Activated CD8-positive, alpha-beta memory T cell treated with anti-CD3 and anti-CD28 coated beads for 36 hours (primary cell): ENCODE measurements at regions not wholly inside any gene's neighbourhood (a gene's known extent, or its start where the extent isn't known, plus 50 kb on each side); places are given as distances from the start of the nearest gene placed in this dataset.
"Not testable (repeated sequence)": the region's sequence is repeated elsewhere in the genome, so short reads cannot be mapped to it uniquely, and the experiment has no call there.

Experiments used
- CTCF ChIA-PET: fragments of 350-600 bp; sonication (Branson Sonifier 250); formaldehyde crosslinking; loops from one replicate; lab custom pipeline; 2021; ENCODE audit warnings: antibody characterized with exemption; lab: Charles Lee
- POLR2A ChIA-PET: fragments of 350-600 bp; sonication (Branson Sonifier 250); formaldehyde crosslinking; loops from one replicate; lab custom pipeline; 2021; ENCODE audit warnings: antibody characterized with exemption; lab: Charles Lee

DNA sequence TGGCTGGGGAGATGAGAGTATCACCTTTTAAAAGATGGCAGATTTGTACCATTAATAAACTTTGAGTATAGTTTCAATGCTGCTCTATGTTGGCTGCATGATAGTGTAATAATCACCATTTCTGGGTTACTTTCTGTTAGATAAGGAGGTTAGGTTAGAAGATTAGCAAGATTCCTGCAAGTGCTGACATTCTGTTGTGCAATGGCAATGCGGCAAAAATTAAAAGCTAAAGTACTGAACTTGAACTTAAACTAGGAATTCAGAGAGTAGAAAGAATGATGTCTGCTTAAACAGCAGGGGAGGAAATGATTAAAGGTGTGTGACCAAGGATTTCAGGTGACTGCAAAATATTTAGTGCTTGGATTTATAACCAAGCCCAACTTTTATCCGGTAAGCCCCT is 399.8 kb upstream of the MON1B start:
- POLR2A ChIA-PET = no interaction called here
- CTCF ChIA-PET = no interaction called here

DNA sequence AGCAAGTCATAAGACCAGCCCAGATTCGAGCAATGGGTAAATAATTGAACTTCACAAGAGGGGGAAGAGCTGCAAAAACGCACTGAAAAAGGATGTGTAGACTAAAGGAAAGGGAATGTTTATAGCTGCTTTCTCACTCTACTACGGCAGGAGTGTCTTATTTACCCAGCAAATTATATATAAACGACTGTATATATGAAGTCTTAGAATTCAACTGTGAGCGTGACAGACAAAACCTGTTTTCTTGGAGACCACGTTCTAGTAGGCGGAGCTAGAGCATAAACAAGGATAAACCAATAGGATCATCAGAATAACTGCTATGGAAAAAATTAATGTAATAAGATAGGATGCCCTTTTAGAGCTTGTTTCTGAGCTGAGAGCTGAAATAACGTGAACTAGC is 394.6 kb upstream of the MON1B start:
- ChIA-PET CTCF (no interaction called here), POLR2A (no interaction called here)

DNA sequence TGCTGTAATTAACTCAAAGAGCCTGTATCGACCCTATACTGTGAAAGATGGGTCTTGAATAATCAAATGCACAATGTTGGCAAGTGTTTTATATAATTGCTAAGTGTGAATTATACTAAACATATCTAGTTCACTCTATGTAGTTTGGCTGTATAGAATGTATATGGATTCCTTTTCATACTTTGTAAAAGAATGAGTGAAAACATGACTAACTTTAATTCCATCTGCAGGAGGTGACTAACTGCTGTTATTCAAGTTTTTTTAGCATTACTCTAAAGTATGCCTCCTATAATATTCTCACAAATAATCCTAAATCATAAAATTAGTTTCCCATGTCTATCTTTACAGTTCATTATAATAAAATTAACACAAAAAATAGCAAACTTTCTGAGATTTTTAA is 394.0 kb upstream of the MON1B start:
- POLR2A ChIA-PET = no interaction called here
- CTCF ChIA-PET = no interaction called here

DNA sequence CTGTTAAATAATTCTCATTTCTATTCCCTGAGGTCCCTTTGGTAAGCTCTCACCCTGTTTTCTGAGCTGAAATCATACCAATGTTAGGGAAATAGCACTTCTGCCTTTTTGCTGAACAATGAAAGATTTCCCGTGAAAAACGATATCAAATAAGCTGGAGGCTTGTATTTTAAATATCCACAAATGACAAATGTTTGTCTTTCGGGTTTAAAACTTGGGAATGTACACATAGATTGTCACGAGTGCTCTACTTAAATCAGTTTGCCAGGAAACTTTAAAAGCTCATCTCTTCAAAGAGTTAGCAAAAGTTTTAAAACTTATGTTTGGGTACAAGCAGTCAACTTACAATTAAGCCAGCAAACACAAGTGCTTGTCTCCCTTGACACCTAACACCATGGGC is 393.5 kb upstream of the MON1B start:
- CTCF ChIA-PET = no interaction called here
- POLR2A ChIA-PET = no interaction called here

DNA sequence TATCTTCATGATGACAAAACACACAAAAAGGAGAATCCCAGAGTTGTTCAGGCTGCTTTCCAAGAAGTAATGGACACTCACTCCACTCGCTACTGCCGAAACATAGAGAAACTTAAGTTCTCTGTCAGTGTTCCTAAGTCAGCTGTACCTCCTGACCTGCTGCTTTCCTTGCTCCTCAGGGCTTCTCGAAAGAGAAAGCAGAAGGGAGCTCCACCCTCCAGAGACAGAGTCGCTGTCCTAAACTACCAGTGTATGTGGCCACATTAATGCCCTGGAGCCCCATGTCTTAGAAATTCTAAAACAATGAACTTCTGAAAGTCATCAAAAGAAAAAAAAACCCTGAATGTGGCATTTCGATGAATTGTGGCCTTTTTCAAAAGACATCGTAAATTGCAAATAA is 390.8 kb upstream of the MON1B start:
- ChIA-PET POLR2A (no interaction called here), CTCF (no interaction called here)

DNA sequence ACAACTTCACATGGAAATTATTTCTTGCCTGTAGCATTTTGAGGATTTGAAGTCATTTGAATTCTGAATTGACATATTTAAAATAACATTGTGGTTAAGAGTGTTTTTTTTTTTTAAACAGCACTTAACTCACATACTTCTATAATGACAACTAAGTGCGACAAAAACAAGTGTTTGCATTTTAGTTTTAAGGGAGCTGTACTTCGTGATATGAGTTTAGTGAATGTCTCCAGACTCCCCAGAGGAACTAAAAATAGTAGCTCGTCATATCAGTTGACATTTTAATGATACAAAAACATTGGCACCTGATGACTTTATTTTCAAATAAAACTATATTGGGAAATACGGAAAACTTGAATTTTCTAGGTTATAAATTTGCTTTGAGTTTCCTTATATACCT is 389.6 kb upstream of the MON1B start:
- CTCF ChIA-PET = no interaction called here

DNA sequence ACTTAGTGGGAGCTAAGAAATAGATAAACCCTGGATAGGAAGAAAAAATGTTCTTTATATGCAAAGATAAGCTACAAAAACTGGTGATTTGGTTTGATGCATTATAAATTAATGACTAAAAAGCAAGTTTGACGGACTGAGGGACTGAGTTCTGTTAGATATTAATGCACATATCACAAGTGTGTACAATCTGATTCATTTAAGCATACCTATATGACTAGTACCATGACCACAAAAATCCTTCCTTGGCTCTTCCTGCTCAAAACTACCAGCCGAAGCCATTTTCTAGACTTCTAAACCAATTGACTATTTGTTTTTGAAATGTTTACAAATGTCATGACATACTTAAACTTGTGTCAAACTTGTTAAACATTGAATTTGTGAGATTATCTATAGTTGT is 374.5 kb upstream of the MON1B start:
- ChIA-PET CTCF (no interaction called here), POLR2A (no interaction called here)

More for the DNA sequence above, 389.6 kb upstream of the MON1B start:
- POLR2A ChIA-PET = no interaction called here

DNA sequence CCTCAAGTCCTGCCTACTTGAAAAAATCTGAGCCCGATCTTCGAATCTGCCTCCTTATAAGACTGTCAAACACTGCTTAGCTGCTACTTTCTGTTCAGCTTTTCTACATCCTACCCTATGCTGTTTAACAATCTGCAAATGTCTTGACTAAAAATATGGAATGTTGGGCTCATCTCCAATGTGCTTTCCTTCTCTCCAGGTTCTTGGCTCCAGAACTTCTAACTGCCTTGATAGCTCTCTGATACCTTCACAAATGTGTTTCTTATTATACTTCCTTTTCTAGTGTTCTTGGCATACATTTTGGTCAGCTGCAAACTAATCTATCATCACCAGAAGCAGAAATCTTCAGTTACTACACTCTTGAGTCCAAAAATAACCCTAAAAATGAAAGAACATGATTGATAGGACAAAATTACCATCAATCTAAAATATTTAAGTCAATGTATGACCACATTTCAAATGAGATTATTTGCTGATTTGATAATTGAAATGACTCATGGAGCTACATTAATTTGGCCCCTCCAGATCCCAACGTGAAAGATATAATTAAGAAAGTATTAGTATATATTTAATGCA is 372.3 kb upstream of the MON1B start:
- CTCF ChIA-PET = no interaction called here
- POLR2A ChIA-PET = no interaction called here

DNA sequence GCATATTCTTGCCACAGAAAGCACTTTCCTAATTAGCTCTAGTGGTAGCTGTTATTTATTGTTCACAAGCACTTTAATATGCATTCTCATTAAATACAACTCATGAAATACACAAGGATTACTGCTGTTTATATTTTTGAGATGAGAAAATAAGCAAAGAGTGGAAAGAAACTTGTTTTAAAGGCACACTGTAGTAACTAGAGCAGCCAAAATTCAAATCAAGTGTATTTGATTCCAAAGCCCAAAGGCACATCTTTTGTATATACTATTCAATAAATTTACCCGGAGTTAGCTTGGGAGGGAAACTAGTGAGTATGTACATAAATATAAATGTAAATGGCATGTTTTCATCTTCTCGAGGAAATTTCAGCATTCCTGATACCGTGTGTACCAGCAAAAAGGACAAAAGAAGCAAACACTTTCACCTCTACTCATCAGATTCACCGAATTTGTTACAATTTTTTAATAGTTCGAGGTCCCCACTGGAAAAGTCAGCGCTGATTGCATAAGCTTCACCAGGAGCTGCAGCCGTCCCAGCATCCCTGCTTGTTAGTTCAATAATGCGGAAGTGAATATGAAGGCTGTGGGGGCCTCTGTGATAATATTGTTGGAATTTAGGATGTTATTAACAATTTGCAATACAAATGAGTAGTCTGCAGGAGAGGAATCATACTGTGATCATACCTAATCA is 371.6 kb upstream of the MON1B start:
- POLR2A ChIA-PET = no interaction called here
- CTCF ChIA-PET = no interaction called here

DNA sequence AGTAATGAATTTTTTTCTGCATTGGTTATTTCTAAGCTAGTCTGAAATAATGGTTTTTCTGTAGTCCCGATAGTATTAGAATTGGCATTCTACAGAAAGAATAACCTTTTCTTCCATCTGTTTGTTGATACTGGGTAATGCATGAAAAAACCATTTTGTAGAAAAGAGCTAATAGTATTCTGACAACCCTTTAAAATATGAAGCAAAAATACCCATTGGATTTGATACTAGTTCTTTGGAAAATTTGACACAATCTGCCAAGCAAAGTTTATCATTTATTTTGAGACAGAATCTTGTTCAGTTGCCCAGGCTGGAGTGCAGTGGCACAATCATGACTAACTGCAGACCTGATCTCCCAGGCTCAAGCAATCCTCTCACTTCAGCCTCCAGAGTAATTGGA is 366.8 kb upstream of the MON1B start:
- ChIA-PET CTCF (no interaction called here), POLR2A (no interaction called here)

DNA sequence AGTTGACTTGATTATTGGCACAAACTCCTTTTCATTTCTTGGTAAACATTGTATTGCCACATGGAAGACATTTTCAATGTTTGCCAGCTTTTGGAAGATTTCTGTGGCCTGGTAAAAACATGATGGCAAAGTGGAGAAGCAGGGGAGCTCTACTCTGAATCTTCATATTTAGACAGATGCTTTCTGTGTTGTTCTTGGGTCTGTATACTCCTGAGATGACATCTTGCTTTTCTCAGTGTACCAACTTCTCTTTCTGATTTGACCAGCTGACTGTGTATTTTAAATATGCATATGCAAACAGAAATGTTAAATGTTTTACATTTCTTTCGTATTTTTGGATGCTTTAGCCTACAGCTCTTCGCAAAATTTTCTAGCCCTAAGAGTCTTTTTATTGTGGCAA is 366.2 kb upstream of the MON1B start:
- CTCF ChIA-PET = no interaction called here

DNA sequence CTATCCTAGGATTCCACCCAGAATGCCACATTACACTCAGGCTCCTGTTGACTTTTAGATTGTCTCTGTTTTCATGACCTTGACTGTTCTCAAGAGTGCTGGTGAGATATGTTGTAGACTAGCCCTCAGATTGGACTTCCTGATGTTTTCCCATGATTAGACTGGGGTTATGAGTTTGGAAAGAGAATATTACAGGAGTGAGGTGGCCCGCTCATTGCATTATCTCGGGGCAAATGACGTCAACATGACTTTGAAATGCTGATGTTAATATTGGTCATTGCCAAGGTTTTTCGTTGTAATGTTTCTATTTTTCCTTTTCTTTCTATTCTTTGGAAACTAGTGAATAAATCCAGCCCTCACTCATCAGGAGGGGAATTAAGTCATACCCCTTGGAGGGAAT is 355.7 kb upstream of the MON1B start:
- CTCF ChIA-PET = no interaction called here
- POLR2A ChIA-PET = no interaction called here

More for the DNA sequence above, 366.2 kb upstream of the MON1B start:
- POLR2A ChIA-PET = no interaction called here

DNA sequence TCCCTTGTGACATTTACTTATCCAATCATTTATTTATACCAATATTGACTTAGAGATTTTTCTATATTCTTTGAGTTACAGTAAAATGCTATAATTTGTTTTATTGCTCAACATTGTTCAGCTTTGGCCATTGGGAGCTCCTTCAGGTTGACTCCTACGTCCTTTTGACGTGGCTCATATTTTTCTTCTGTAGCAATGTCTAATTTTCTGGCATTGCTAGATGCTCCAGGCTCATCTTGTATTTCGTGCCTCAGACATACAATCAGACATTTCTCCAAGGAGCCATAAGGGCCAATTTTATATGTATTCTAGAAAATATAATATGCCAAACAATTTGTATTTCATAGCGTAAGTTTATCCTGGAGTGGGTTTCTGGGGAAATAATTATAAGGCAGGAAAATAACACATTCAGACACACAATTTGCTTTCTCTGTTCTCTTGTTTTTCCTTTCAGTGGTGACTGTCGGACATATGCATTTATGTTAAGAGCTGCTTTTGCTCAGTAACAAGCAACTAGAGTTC is 355.1 kb upstream of the MON1B start:
- POLR2A ChIA-PET = no interaction called here
- CTCF ChIA-PET = no interaction called here

DNA sequence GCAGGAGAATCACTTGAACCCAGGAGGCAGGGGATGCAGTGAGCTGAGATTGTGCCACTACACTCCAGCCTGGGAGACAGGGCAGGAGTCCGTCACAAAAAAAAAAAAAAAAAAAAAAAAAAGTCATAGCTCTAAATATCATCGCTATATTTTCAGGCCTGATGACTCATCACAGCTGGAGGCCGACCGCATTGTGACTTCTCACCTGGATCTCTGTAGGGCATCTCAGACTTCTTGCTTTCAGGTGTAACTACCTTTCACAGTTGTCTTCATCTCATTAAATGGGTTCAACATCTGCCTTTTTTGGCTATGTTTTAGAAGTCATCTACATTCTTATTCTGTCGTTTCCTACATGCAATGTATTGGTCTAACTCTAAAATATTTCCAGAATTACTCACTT is 353.1 kb upstream of the MON1B start:
- ChIA-PET POLR2A (no interaction called here), CTCF (no interaction called here)

DNA sequence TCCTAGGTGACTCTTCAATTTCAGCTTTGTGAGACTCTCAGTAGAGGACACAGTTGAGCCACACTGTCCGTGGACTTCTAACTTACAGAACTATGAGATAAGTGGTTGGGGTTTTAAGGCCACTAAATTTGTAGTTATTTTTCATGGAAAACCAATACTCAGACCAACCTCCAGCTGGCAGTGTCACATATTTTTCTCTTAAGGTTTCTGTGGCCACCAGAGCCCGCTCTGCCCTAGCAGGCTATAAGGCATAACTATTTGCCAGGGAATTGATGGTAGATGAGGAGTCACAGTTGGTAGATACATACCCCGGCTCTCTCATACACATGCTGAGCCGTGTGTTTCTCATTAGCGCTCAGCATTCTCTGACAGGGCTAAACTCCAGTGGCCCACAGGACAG is 336.8 kb upstream of the MON1B start:
- POLR2A ChIA-PET = no interaction called here

DNA sequence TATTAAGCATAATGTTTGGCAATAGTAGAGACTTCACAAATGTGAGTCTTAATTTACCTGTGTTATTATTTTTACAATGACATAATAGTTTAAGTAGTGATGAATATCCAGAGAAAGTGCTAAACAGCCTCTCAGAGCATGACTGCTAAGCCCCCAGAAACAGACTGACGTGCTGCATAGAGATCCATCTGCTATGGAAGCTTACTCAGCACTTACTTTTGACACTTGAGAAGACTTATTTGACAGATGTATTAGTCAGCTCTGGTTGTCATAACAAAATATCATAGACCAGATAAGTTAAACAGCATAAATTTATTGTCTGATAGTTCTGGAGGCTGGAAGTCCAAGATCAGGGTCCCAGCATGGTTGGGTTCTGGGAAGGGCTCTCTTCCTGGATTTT is 334.9 kb upstream of the MON1B start:
- ChIA-PET CTCF (no interaction called here), POLR2A (no interaction called here)

More for the DNA sequence above, 336.8 kb upstream of the MON1B start:
- CTCF ChIA-PET = no interaction called here

DNA sequence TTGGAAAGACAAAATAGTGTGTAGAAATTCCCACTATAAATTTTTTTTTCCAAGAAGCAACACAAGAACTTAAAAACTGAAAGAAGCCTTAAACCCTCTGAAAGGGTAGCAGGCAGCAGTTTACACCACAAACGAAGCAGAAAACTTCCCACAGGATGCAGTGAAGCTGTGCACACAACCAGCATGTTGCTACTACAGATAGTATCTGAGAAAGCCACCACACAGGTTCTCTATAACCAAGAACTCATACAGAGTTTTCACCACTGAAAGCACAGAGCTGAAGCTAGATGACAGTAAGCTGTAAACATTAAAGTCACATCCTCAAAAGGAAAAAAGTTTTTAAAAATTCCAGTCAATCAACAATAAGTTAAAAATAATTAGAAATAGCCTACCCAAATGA is 333.6 kb upstream of the MON1B start:
- POLR2A ChIA-PET = no interaction called here
- CTCF ChIA-PET = no interaction called here

DNA sequence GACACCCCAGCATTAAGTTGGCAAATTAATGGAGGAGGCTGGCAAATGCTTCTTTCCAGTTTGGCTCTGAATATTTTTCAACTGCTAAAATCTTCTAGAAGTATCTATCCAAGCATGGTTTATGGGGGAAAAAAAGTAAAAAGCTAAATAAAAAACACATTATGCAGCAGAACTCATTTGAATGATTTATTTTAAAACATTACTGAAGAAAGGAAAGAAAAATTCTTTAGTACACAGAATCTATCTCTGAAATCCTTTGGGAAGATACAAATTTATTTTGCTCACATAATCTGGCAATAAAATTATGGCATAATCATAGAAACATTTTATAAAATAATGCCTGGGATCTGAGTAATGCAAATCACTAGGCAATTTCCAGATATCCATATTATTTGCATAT is 328.1 kb upstream of the MON1B start:
- CTCF ChIA-PET = no interaction called here
- POLR2A ChIA-PET = no interaction called here

DNA sequence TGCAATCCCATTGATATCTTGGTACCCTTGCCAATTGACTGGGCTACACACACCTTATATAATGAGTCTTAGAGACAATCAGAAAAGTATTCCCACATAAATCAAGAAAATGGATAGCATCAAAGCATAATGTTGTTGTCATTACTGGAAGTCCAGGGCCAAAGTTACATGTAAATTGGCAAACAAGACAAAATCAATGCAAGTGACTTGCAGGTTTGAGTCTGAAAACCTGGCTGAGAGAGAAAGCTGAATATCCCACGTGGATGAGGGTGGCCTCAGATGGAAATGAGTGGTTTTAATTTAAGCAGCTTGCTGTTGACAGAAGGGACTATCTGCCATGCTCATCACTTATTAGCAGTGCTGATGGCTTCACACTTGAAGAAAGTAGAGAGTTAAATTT is 324.0 kb upstream of the MON1B start:
- POLR2A ChIA-PET = no interaction called here
- CTCF ChIA-PET = no interaction called here

DNA sequence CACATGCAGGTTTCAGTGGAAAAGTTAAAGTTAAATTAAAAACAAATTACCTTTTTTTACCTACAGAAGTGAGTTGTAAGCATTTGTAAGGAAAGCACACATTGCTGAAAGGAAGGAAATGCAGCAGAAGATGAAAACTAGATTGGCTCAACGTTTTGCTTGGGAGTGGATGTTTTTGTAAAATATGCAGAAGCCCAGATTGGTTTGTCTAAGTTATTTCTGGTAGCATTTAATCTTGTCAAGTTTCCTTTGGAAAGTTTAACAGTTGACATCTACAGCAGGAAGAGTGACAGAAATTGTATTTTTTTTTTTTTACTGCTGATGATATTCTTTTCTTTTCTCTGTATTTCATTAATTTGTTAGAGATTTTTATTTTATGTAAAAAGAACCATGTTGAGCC is 315.1 kb upstream of the MON1B start:
- ChIA-PET POLR2A (no interaction called here), CTCF (interaction anchor here (0.6 kb wide), 1 partner anchor 1099 kb away, joined by 5 read pairs; no protein-coding TSS in a partner anchor)

DNA sequence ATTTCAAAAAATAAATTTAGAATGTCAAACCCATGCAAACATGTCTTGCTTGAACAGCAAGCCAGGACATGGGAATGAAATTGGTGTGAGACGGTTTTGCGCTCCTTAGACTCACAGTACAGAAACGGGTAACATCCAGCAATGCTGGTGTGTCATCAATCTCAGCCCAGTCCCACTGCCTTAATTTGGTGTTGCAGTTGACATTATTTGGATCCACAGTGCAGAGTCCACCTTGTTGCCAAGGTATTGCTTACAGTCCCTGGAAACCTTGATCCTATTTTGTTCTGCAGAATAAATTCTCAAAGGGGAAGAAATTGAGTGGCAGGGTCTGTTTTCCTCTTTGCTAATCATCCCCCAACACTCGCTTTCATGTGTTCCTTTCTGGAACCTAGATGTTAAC is 311.6 kb upstream of the MON1B start:
- ChIA-PET CTCF (no interaction called here), POLR2A (no interaction called here)

DNA sequence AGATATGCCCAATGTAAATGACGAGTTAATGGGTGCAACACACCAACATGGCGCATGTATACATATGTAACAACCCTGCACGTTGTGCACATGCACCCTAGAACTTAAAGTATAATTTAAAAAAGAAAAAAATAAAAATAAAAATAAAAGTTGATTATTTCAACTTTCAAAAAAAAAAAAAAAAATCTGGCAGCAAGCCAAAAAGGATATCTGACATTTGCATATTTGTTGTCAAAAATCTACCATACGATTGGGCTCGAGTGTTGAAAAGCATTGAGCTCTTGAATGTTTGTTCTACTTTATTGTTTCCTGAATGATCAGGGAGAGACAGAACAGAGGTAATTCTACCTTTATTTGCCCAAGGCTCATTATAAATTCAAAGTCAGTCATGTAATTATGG is 310.5 kb upstream of the MON1B start:
- POLR2A ChIA-PET, CTCF ChIA-PET: not testable (repeated sequence)
